Adrenal gland (tissue), 9 donors: ENCODE measurements at regions not wholly inside any gene's neighbourhood (a gene's known extent, or its start where the extent isn't known, plus 50 kb on each side); places are given as distances from the start of the nearest gene placed in this dataset.
"Not testable (repeated sequence)": the region's sequence is repeated elsewhere in the genome, so short reads cannot be mapped to it uniquely, and the experiment has no call there.

Experiments used
- DNase-seq, 7 donors: peaks; one replicate each; pipeline ENCODE4 v3.0.0-alpha.2; 2019 to 2020
- H3K27ac ChIP-seq, 5 donors: fragments of 200-600 bp; sonication (generic) in 4 of 5; 1 replicate in 3 of 5; 2 replicates in 2 of 5; pipeline versions ENCODE4 v1.5.1 to v1.8.0; 2016 to 2020; ENCODE audit warnings: mild to moderate bottlenecking in 1 of 5
- H3K27me3 ChIP-seq: fragments of 200-600 bp; 2 replicates; pipeline ENCODE4 v1.8.0; 2021
- H3K36me3 ChIP-seq, 2 donors: fragments of 200-600 bp; replicated peaks in 1 of 2; 1 replicate in 1 of 2; 2 replicates in 1 of 2; pipeline versions ENCODE4 v1.5.1 to v1.8.0; 2018 to 2022
- H3K4me1 ChIP-seq, 2 donors: fragments of 200-600 bp; replicated peaks in 1 of 2; 1 replicate in 1 of 2; 2 replicates in 1 of 2; pipeline versions ENCODE4 v1.5.1 to v1.8.0; 2018 to 2021
- H3K4me3 ChIP-seq, 4 donors: fragments of 200-600 bp; sonication (generic) in 3 of 4; one replicate each; pipeline ENCODE4 v1.5.1; 2016 to 2018
- H3K9me3 ChIP-seq, 3 donors: fragments of 200-600 bp; sonication (generic) in 1 of 3; replicated peaks in 1 of 3; 1 replicate in 2 of 3; 2 replicates in 1 of 3; pipeline versions ENCODE4 v1.5.1 to v1.8.0; 2016 to 2021
- CTCF ChIP-seq, 6 experiments: fragments of 450-650 bp in 4 of 6; fragments of 200-600 bp in 2 of 6; sonication (generic) in 1 of 6; IDR thresholded peaks; 1 replicate in 5 of 6; 2 replicates in 1 of 6; pipeline versions ENCODE4 v1.5.1 to v1.8.0; 2016 to 2021; ENCODE audit warnings: antibody characterized with exemption in 6 of 6, mild to moderate bottlenecking in 2 of 6, moderate library complexity in 1 of 6
- POLR2A ChIP-seq, 2 donors: fragments of 450-650 bp; IDR thresholded peaks; one replicate each; pipeline ENCODE4 v1.6.1; 2017; ENCODE audit warnings: antibody characterized with exemption in 2 of 2, mild to moderate bottlenecking in 2 of 2, moderate library complexity in 1 of 2
- WGBS, 4 donors: extraction: QIAGEN DNeasy Blood & Tissue Kit in 2 of 4; methylation state at CpG; one replicate each; pipeline versions ENCODE4 v1.1.5 to v1.1.7; 2013 to 2017; 5-methylcytosine and 5-hydroxymethylcytosine counted together
- intact Hi-C, 2 donors: fragments of 100-400 bp; cut with DNase I; formaldehyde crosslinking; loops; one replicate each; pipeline versions ENCODE4 v1.14.1 to v1.15.0; 2022 to 2023
- donor health status: healthy with polysubstance abuse.
- donor health status: Bipolar disorder and iron deficiency.
- donor health status: DM: yes; HTN: yes; CAD: no.
- donor health status: DM: no; HTN: no; CAD: no.
- donor health status: DM: no; HTN: no; CAD: no.

GRCh38 chr17:30586818-30587595 lies 109.8 kb downstream of the GOSR1 start:
- WGBS, 4 donors = 93 to 100% (median 97%) methylated on average over 5 of the region's 5 CpGs
- Histone ChIP-seq H3K4me3 (no peak overlapping the region), H3K4me1 (peaks cover 3 to 4% of the 10 kb centered on the region in 2 donors), H3K36me3 (no peaks in the 10 kb centered on the region), H3K27ac (no peak overlapping the region), H3K27me3 (no peaks in the 10 kb centered on the region), H3K9me3 (no peaks in the 10 kb centered on the region)
- no peak for TF ChIP-seq POLR2A (IDR thresholded peaks at IDR 0.05)
- no peak for TF ChIP-seq CTCF (IDR thresholded peaks at IDR 0.05)
- intact Hi-C loops = no loop called here
- peak in 5 of 7 donors; percentile 25 to 48 (median 34) for DNase-seq

DNA sequence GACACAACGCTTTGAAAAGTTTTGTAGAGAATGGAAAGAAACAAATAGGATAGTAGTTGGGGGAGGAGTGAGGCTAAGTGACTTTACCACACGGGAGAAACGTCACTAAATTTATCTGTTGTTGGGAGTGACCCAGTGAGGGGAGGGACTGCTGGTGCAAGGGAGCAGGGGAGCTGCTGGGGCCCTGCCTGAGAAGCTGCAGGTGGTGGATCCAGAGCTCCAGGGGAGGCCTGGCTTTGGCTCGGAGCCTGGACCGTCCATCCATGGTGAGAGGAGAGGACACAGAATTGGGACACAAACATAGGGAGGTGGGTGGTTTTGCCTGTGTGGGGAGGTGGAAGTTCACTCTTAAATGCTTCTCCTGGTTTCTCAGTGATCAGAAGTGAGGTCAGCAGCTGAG lies 107.6 kb downstream of the GOSR1 start:
- no peaks in the 10 kb centered on the region for H3K9me3 ChIP-seq
- WGBS, 4 donors = 76 to 87% (median 80%) methylated on average over 5 of the region's 5 CpGs
- no peaks in the 10 kb centered on the region for H3K36me3 ChIP-seq
- DNase-seq = no peak
- H3K4me1 ChIP-seq = peaks cover 3 to 4% of the 10 kb centered on the region in 2 donors
- intact Hi-C loops = no loop called here
- H3K27ac ChIP-seq = no peak overlapping the region
- TF ChIP-seq CTCF (IDR thresholded peaks at IDR 0.05) = no peak
- TF ChIP-seq POLR2A (IDR thresholded peaks at IDR 0.05) = no peak
- no peak overlapping the region for H3K4me3 ChIP-seq
- no peaks in the 10 kb centered on the region for H3K27me3 ChIP-seq

GRCh38 chr17:30580916-30581315 lies 103.7 kb downstream of the GOSR1 start:
- DNase-seq = no peak
- Histone ChIP-seq H3K27me3 (no peaks in the 10 kb centered on the region), H3K9me3 (no peaks in the 10 kb centered on the region), H3K4me3 (no peak overlapping the region), H3K27ac (no peak overlapping the region), H3K36me3 (no peaks in the 10 kb centered on the region), H3K4me1 (no peaks in the 10 kb centered on the region)
- intact Hi-C loops = no loop called here
- TF ChIP-seq POLR2A (IDR thresholded peaks at IDR 0.05) (no peak), CTCF (IDR thresholded peaks at IDR 0.05) (no peak)
- 94 to 96% (median 95%) methylated on average over 2 of the region's 2 CpGs for WGBS, 4 donors

DNA sequence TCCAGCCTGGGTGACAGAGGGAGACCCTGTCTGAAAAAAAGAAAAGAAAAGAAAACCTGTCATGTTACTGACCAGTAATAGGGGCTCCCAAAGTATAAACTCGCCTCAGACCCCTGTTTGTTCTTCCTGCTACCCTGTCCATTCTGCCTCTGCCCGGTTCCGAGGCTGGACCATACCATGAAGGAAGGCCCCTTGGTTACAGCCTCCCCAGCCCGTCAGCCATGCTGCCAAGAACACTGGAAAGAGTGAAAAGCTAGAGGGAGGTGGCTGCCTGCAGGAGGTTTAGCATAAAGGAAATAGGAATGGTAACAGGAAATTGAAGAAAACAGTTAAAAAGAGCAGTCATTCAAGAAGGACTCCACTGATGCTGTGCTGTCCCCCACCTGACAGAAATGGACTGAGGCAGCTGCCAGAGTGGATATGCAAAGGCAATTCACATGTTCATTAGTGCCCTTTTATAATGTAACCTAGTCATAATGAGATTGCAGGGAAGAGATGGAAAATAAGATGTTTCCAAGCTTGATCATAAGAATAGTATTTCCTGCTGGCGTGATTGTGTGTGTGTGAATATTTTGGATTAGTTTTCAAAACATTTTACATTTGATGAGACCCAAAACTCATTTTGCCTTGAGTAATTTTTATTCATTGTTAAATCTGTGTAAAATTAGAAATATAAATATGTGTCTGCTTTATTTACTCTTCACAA lies 102.6 kb downstream of the GOSR1 start:
- DNase-seq = peak in 1 of 7 donors; percentile 23
- no peaks in the 10 kb centered on the region for H3K27me3 ChIP-seq
- WGBS, 4 donors = 82 to 90% (median 86%) methylated on average over 5 of the region's 5 CpGs
- H3K36me3 ChIP-seq = no peaks in the 10 kb centered on the region
- no peak overlapping the region for H3K27ac ChIP-seq
- H3K4me1 ChIP-seq = no peaks in the 10 kb centered on the region
- intact Hi-C loops = no loop called here
- H3K4me3 ChIP-seq = no peak overlapping the region
- H3K9me3 ChIP-seq = no peaks in the 10 kb centered on the region
- TF ChIP-seq POLR2A (IDR thresholded peaks at IDR 0.05) = no peak
- no peak for TF ChIP-seq CTCF (IDR thresholded peaks at IDR 0.05)

DNA sequence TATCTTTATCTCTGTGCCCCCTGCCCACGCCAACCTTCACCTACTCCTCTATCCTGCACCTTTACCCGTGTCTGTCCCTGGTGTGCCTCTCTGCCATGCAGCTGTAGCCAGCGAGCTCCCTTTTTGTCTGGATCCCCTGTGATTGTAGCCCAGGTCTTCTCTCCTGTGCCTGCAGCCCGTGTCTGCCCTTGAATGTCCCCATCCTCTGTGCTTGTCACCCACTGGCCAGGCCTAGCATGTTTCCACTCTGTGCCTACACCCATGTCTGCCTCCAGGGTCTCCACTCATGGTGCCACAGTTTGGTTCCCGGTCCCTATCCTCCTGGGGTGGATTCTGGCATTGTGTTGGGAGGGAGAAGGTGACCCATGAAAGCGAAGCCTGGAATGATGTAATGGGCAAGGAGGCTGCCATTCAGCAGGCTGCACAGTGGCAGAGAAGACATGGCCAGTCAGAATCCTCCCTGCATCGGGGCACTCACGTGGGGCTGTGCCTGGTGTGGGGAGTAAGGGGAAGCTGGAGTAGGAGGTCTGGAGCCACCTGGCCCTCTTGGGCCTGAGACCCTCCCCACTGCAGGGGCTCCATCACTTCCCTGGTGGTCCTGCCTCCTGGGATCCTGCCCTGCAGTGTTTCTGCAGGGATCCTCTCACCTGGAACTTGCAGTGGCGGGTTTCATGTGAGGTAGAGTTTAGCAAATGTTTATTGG lies 101.0 kb downstream of the GOSR1 start:
- H3K36me3 ChIP-seq, intact Hi-C loops, H3K9me3 ChIP-seq, H3K4me3 ChIP-seq, H3K27me3 ChIP-seq, H3K27ac ChIP-seq, H3K4me1 ChIP-seq: not testable (repeated sequence)
- 82 to 91% (median 86%) methylated on average over 7 to 9 of the region's 9 CpGs for whole genome bisulfite sequencing, 4 donors
- peak in 1 of 7 donors; percentile 29 for DNase-seq
